NCI-H2227 (cell line): ENCODE measurements at regions not wholly inside any gene's neighbourhood (a gene's known extent, or its start where the extent isn't known, plus 50 kb on each side); places are given as distances from the start of the nearest gene placed in this dataset.
A peak's percentile ranks its signal among the peaks of the same experiment; 100 is the strongest.

Experiments used
- DNase-seq: peaks from one replicate; lab custom pipeline; 2025; ENCODE audit not compliant: unreplicated experiment; lab: John Stamatoyannopoulos, UW

- no peak for DNase-seq
Observed at GRCh38 chr15:35722501-35722900, 176.5 kb upstream of the DPH6 start.

GRCh38 chr15:35723120-35723847 is 177.3 kb upstream of the DPH6 start:
- DNase-seq = no peak

GRCh38 chr15:35723852-35724251 is 177.9 kb upstream of the DPH6 start:
- DNase-seq = no peak

GRCh38 chr15:35724626-35725025 is 178.7 kb upstream of the DPH6 start:
- DNase-seq = no peak

- no peak for DNase-seq
Observed at GRCh38 chr15:35725353-35725752, 179.4 kb upstream of the DPH6 start.

- no peak for DNase-seq
Observed at GRCh38 chr15:35727627-35728026, 181.7 kb upstream of the DPH6 start.

- DNase-seq = no peak
Observed at GRCh38 chr15:35728219-35728940, 182.4 kb upstream of the DPH6 start.

- DNase-seq = no peak
Observed at GRCh38 chr15:35736150-35736549, 190.2 kb upstream of the DPH6 start.

- DNase-seq = no peak
Observed at GRCh38 chr15:35737441-35737840, 191.5 kb upstream of the DPH6 start.

GRCh38 chr15:35738370-35738769 is 192.4 kb upstream of the DPH6 start:
- DNase-seq = no peak

- DNase-seq = no peak
Observed at GRCh38 chr15:35740761-35741160, 194.8 kb upstream of the DPH6 start.

- no peak for DNase-seq
Observed at GRCh38 chr15:35741395-35741794, 195.4 kb upstream of the DPH6 start.

GRCh38 chr15:35741881-35742280 is 195.9 kb upstream of the DPH6 start:
- DNase-seq = no peak

GRCh38 chr15:35743321-35743720 is 197.4 kb upstream of the DPH6 start:
- DNase-seq = no peak

- DNase-seq = no peak
Observed at GRCh38 chr15:35746121-35746520, 200.2 kb upstream of the DPH6 start.

GRCh38 chr15:35748105-35748504 is 202.1 kb upstream of the DPH6 start:
- DNase-seq = no peak

- DNase-seq = no peak
Observed at GRCh38 chr15:35750051-35750450, 204.1 kb upstream of the DPH6 start.

- DNase-seq = peak; percentile 80
Observed at GRCh38 chr15:35751413-35752133, 205.6 kb upstream of the DPH6 start.

GRCh38 chr15:35752134-35752466 is 206.1 kb upstream of the DPH6 start:
- no peak for DNase-seq

- no peak for DNase-seq
Observed at GRCh38 chr15:35753486-35753885, 207.5 kb upstream of the DPH6 start.

GRCh38 chr15:35755237-35755802 is 209.4 kb upstream of the DPH6 start:
- DNase-seq = no peak

GRCh38 chr15:35756623-35757022 is 210.7 kb upstream of the DPH6 start:
- no peak for DNase-seq
